ENCODE measurements at regions not wholly inside any gene's neighbourhood (a gene's known extent, or its start where the extent isn't known, plus 50 kb on each side); places are given as distances from the start of the nearest gene placed in this dataset.

GRCh38 chr4:29005838-29006237, 1714.3 kb upstream of the PCDH7 start:
- no peak overlapping the region for H3K9ac ChIP-seq (ENCODE audit: low read length)
- no peak overlapping the region for H3K4me3 ChIP-seq (ENCODE audit: low read length)
- H3K4me1 ChIP-seq (ENCODE audit: control insufficient read depth, insufficient read depth, low read length): no peaks in the 10 kb centered on the region
- H3K27me3 ChIP-seq (replicated peaks; ENCODE audit: control insufficient read depth, insufficient read depth, low read length): no peaks in the 10 kb centered on the region
- DNase-seq (ENCODE audit: low read depth): no peak
- H3K9me3 ChIP-seq (ENCODE audit: control insufficient read depth, low read length): no peaks in the 10 kb centered on the region
- no peaks in the 10 kb centered on the region for H3K36me3 ChIP-seq (ENCODE audit: control insufficient read depth, insufficient read depth, low read length, severe bottlenecking)

- Histone ChIP-seq H3K9ac (ENCODE audit: low read length) (no peak overlapping the region), H3K27me3 (replicated peaks; ENCODE audit: control insufficient read depth, insufficient read depth, low read length) (no peaks in the 10 kb centered on the region), H3K9me3 (ENCODE audit: control insufficient read depth, low read length) (peaks cover 5% of the 10 kb centered on the region), H3K36me3 (ENCODE audit: control insufficient read depth, insufficient read depth, low read length, severe bottlenecking) (no peaks in the 10 kb centered on the region), H3K4me1 (ENCODE audit: control insufficient read depth, insufficient read depth, low read length) (no peaks in the 10 kb centered on the region), H3K4me3 (ENCODE audit: low read length) (no peak overlapping the region)
- DNase-seq (ENCODE audit: low read depth): no peak
Observed at GRCh38 chr4:29009908-29010307, 1710.3 kb upstream of the PCDH7 start.

DNA sequence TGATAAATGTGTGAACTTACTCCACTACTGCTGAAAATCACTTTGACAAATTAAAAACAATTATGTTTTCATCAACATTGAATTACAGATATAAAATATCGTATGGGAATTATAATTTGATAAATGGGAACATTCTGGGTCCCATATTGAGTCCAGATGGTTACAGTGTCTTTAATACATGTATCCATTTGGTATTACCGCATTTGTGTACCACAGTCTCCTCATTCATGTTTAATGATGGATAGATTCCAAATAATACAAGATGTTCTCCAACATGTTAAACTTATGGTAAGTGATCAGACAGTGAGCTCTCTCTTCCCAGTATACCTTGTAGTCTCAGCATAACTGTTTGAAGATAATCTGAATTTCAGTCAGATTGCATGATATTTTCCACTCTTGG, 1706.8 kb upstream of the PCDH7 start:
- Histone ChIP-seq H3K9ac (ENCODE audit: low read length) (no peak overlapping the region), H3K4me3 (ENCODE audit: low read length) (no peak overlapping the region), H3K36me3 (ENCODE audit: control insufficient read depth, insufficient read depth, low read length, severe bottlenecking) (no peaks in the 10 kb centered on the region), H3K9me3 (ENCODE audit: control insufficient read depth, low read length) (peaks cover 13% of the 10 kb centered on the region), H3K4me1 (ENCODE audit: control insufficient read depth, insufficient read depth, low read length) (no peaks in the 10 kb centered on the region), H3K27me3 (replicated peaks; ENCODE audit: control insufficient read depth, insufficient read depth, low read length) (no peaks in the 10 kb centered on the region)
- DNase-seq (ENCODE audit: low read depth): no peak

DNA sequence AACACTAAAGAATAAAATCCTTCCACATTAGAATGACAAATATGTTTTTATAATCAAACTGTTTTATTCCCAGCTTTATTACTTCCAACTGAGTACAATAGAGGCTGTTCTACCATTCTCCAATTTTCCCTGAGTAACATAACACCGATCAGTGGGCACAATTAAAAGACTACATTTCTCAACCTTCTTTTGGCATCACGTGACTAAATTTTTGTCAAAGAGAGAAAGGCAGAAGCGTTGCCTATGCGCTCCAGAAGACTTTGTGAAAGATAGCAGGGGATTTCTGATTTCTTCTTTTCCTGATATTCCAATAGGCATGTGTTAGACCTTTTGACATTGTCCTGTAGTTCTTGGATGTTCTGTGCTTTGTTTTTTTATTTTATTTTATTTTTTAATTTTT, 1705.6 kb upstream of the PCDH7 start:
- Histone ChIP-seq H3K4me3 (ENCODE audit: low read length) (no peak overlapping the region), H3K9me3 (ENCODE audit: control insufficient read depth, low read length) (peaks cover 13% of the 10 kb centered on the region), H3K4me1 (ENCODE audit: control insufficient read depth, insufficient read depth, low read length) (no peaks in the 10 kb centered on the region), H3K36me3 (ENCODE audit: control insufficient read depth, insufficient read depth, low read length, severe bottlenecking) (no peaks in the 10 kb centered on the region), H3K27me3 (replicated peaks; ENCODE audit: control insufficient read depth, insufficient read depth, low read length) (no peaks in the 10 kb centered on the region), H3K9ac (ENCODE audit: low read length) (no peak overlapping the region)
- DNase-seq (ENCODE audit: low read depth): no peak

DNA sequence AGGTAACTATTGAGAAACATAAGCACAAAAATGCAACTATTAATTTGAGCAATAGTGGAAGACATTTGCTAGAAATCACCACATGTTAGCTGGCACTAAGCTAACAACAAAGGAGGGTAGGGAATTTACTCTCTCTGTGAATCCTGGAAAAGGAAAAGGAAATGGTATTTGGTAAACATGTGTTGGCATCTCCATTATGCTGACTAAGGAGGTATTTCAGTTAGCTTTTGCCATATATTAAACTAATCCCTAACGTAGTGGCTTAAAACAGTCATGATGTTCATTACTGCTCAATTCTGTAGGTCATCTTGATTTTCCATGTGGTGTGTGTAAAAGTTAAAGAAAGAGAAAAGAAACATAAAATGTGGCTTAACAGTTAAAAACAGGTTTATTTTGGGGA, 1686.5 kb upstream of the PCDH7 start:
- Histone ChIP-seq H3K4me3 (ENCODE audit: low read length) (no peak overlapping the region), H3K36me3 (ENCODE audit: control insufficient read depth, insufficient read depth, low read length, severe bottlenecking) (no peaks in the 10 kb centered on the region), H3K4me1 (ENCODE audit: control insufficient read depth, insufficient read depth, low read length) (no peaks in the 10 kb centered on the region), H3K27me3 (replicated peaks; ENCODE audit: control insufficient read depth, insufficient read depth, low read length) (no peaks in the 10 kb centered on the region), H3K9ac (ENCODE audit: low read length) (no peak overlapping the region), H3K9me3 (ENCODE audit: control insufficient read depth, low read length) (no peaks in the 10 kb centered on the region)
- DNase-seq (ENCODE audit: low read depth): no peak

- no peak for DNase-seq (ENCODE audit: low read depth)
- Histone ChIP-seq H3K4me1 (ENCODE audit: control insufficient read depth, insufficient read depth, low read length) (no peaks in the 10 kb centered on the region), H3K9ac (ENCODE audit: low read length) (no peak overlapping the region)
Observed at GRCh38 chr4:29037501-29037900, 1682.7 kb upstream of the PCDH7 start.

DNA sequence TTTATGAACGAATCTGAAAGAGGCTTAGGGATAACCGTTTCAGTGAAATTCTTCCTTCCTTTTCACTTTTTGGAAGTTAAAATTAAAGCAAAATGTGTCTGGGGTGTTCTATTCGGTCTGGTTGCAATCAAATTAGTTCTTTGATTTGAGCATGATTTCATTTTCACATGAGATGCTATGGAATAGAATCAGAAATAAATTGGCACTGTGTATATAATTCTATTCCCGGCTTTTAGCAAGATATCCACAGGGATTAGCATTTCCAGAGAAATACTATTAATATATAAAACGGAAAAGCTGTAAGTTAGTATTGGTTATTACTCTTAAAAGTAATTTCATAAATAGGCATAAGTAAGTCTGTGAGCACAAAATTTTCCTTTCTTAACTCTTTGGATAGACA, 1676.8 kb upstream of the PCDH7 start:
- DNase-seq (ENCODE audit: low read depth): no peak
- H3K9me3 ChIP-seq (ENCODE audit: control insufficient read depth, low read length): no peaks in the 10 kb centered on the region
- no peaks in the 10 kb centered on the region for H3K27me3 ChIP-seq (replicated peaks; ENCODE audit: control insufficient read depth, insufficient read depth, low read length)
- no peaks in the 10 kb centered on the region for H3K36me3 ChIP-seq (ENCODE audit: control insufficient read depth, insufficient read depth, low read length, severe bottlenecking)
- no peak overlapping the region for H3K9ac ChIP-seq (ENCODE audit: low read length)
- peaks cover 3% of the 10 kb centered on the region for H3K4me1 ChIP-seq (ENCODE audit: control insufficient read depth, insufficient read depth, low read length)
- no peak overlapping the region for H3K4me3 ChIP-seq (ENCODE audit: low read length)

More at GRCh38 chr4:29037501-29037900, 1682.7 kb upstream of the PCDH7 start:
- no peaks in the 10 kb centered on the region for H3K9me3 ChIP-seq (ENCODE audit: control insufficient read depth, low read length)
- H3K27me3 ChIP-seq (replicated peaks; ENCODE audit: control insufficient read depth, insufficient read depth, low read length): no peaks in the 10 kb centered on the region
- H3K4me3 ChIP-seq (ENCODE audit: low read length): no peak overlapping the region
- H3K36me3 ChIP-seq (ENCODE audit: control insufficient read depth, insufficient read depth, low read length, severe bottlenecking): no peaks in the 10 kb centered on the region

DNA sequence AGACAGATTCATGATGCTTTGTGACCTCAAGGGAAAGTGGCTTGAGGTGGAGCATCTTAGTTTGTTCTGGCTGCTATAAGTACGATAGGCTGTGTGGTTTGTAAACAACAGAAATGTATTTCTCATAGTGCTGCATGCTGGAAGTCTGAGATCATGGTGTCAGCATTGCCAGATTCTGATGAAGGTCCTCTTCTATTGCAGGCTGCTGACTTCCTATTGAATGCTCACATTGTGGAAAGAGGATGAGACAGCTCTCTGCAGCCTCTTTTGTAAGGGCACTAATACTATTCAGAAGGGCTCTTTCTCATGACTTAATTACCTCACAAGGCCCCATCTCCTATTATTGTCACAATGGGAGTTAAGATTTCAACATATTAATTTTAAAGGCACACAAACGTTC, 1674.0 kb upstream of the PCDH7 start:
- Histone ChIP-seq H3K9ac (ENCODE audit: low read length) (no peak overlapping the region), H3K27me3 (replicated peaks; ENCODE audit: control insufficient read depth, insufficient read depth, low read length) (no peaks in the 10 kb centered on the region), H3K36me3 (ENCODE audit: control insufficient read depth, insufficient read depth, low read length, severe bottlenecking) (no peaks in the 10 kb centered on the region), H3K4me3 (ENCODE audit: low read length) (no peak overlapping the region), H3K4me1 (ENCODE audit: control insufficient read depth, insufficient read depth, low read length) (peaks cover 3% of the 10 kb centered on the region), H3K9me3 (ENCODE audit: control insufficient read depth, low read length) (no peaks in the 10 kb centered on the region)
- DNase-seq (ENCODE audit: low read depth): peak; percentile 52

GRCh38 chr4:29046781-29047180, 1673.4 kb upstream of the PCDH7 start:
- DNase-seq (ENCODE audit: low read depth): peak; percentile 69
- H3K9ac ChIP-seq (ENCODE audit: low read length): no peak overlapping the region

DNA sequence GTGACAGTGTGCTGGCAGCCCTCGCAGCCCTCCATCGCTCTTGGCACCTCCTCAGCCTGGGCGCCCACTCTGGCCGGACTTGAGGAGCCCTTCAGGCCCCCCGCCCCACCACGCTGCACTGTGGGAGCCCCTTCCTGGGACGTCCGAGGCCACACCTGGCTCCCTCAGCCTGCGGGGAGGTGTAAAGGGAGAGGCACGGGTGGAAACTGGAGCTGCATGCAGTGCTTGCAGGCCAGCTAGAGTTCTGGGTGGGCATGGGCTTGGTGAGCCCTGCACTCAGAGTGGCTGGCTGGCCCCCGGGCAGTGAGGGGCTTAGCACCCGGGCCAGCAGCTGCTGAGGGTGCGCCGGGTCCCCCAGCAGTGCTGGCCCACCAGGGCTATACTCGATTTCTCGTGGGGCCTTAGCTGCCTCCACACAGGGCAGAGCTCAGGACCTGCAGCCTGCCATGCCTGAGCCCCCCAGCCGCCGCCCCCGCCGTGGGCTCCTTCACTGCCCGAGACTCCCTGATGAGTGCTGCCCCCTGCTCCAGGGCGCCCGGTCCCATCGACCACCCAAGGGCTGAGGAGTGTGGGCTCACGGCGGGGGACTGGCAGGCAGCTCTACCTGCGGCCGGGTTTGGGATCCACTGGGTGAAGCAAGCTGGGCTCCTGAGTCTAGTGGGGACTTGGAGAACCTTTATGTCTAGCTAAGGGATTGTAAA, 1672.7 kb upstream of the PCDH7 start:
- no peaks in the 10 kb centered on the region for H3K36me3 ChIP-seq (ENCODE audit: control insufficient read depth, insufficient read depth, low read length, severe bottlenecking)
- H3K4me3 ChIP-seq (ENCODE audit: low read length): no peak overlapping the region
- no peak for DNase-seq (ENCODE audit: low read depth)
- H3K9me3 ChIP-seq (ENCODE audit: control insufficient read depth, low read length): no peaks in the 10 kb centered on the region
- no peaks in the 10 kb centered on the region for H3K27me3 ChIP-seq (replicated peaks; ENCODE audit: control insufficient read depth, insufficient read depth, low read length)
- H3K9ac ChIP-seq (ENCODE audit: low read length): no peak overlapping the region
- peaks cover 3% of the 10 kb centered on the region for H3K4me1 ChIP-seq (ENCODE audit: control insufficient read depth, insufficient read depth, low read length)

More at GRCh38 chr4:29046781-29047180, 1673.4 kb upstream of the PCDH7 start:
- H3K4me1 ChIP-seq (ENCODE audit: control insufficient read depth, insufficient read depth, low read length): peaks cover 3% of the 10 kb centered on the region
- no peak overlapping the region for H3K4me3 ChIP-seq (ENCODE audit: low read length)
- no peaks in the 10 kb centered on the region for H3K9me3 ChIP-seq (ENCODE audit: control insufficient read depth, low read length)
- no peaks in the 10 kb centered on the region for H3K27me3 ChIP-seq (replicated peaks; ENCODE audit: control insufficient read depth, insufficient read depth, low read length)
- H3K36me3 ChIP-seq (ENCODE audit: control insufficient read depth, insufficient read depth, low read length, severe bottlenecking): no peaks in the 10 kb centered on the region

DNA sequence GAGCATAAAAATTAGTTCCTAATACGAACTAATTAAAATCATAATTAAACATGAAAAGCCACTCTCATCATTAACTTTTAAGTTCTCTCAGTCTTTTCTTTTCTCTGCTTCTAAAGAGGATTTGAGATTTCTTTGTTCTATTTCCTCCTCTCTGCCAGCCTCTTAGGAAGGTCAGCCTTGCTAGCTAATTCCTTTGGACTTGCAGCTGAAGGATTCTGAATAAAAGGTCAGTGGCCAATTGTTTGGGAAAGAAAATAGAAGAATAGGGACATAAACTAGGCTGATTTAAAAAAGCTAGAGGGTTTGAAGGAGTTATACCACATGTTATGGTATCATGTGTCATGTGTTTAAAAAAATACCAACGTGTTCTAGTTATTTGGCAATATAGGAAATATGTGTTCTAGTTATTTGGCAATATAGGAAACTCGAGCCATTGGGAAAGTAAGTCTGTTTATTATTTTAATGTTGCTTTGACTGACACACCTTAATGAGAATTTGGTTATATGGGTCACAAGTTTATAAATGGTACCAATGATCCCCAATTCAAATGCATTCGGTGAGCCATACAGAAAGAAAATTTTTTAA, 1668.7 kb upstream of the PCDH7 start:
- Histone ChIP-seq H3K27me3 (replicated peaks; ENCODE audit: control insufficient read depth, insufficient read depth, low read length) (no peaks in the 10 kb centered on the region), H3K9me3 (ENCODE audit: control insufficient read depth, low read length) (no peaks in the 10 kb centered on the region), H3K4me1 (ENCODE audit: control insufficient read depth, insufficient read depth, low read length) (peaks cover 3% of the 10 kb centered on the region), H3K9ac (ENCODE audit: low read length) (no peak overlapping the region), H3K4me3 (ENCODE audit: low read length) (no peak overlapping the region), H3K36me3 (ENCODE audit: control insufficient read depth, insufficient read depth, low read length, severe bottlenecking) (no peaks in the 10 kb centered on the region)
- peak; percentile 81 for DNase-seq (ENCODE audit: low read depth)

DNA sequence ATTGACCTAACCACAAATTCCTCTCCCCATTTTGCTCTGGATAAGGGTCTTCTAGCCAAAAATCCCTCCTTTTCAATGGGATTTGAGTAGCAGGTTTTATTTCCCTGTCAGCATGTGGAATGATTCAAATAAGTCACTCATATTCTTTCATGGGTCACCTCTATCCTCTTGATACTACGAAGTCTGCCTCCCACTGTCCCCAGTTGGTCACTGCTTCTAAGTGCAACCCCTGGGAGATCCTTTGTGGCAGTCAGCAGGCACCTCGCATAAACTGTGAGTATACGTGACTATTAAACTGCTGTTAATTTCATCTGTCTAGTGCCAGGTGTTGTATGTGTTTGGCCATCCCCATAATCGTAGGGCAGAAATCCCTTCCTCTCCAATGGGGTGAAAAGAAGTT, 1667.9 kb upstream of the PCDH7 start:
- Histone ChIP-seq H3K4me3 (ENCODE audit: low read length) (no peak overlapping the region), H3K36me3 (ENCODE audit: control insufficient read depth, insufficient read depth, low read length, severe bottlenecking) (no peaks in the 10 kb centered on the region), H3K27me3 (replicated peaks; ENCODE audit: control insufficient read depth, insufficient read depth, low read length) (no peaks in the 10 kb centered on the region), H3K9me3 (ENCODE audit: control insufficient read depth, low read length) (no peaks in the 10 kb centered on the region), H3K4me1 (ENCODE audit: control insufficient read depth, insufficient read depth, low read length) (no peaks in the 10 kb centered on the region), H3K9ac (ENCODE audit: low read length) (no peak overlapping the region)
- no peak for DNase-seq (ENCODE audit: low read depth)

Measured in adipocyte (in vitro differentiated cells).